HUES48 (cell line): ENCODE measurements at regions not wholly inside any gene's neighbourhood (a gene's known extent, or its start where the extent isn't known, plus 50 kb on each side); places are given as distances from the start of the nearest gene placed in this dataset.

Experiments used
- H3K27ac ChIP-seq: one replicate; pipeline ENCODE4 v1.7.0; 2013; ENCODE audit warnings: low read depth, low read length, inconsistent platforms
- H3K27me3 ChIP-seq: 2 replicates; pipeline ENCODE4 v1.6.1; 2013; ENCODE audit warnings: mild to moderate bottlenecking, low read length; ENCODE audit not compliant: control insufficient read depth, insufficient read depth
- H3K36me3 ChIP-seq: 2 replicates; pipeline ENCODE4 v1.6.1; 2013; ENCODE audit warnings: low read length; ENCODE audit not compliant: control insufficient read depth, insufficient read depth
- H3K4me1 ChIP-seq: 2 replicates; pipeline ENCODE4 v1.6.1; 2013; ENCODE audit warnings: mild to moderate bottlenecking, low read length; ENCODE audit not compliant: control insufficient read depth, insufficient read depth
- H3K4me3 ChIP-seq: 2 replicates; pipeline ENCODE4 v1.5.1; 2013; ENCODE audit warnings: mild to moderate bottlenecking, low read depth, low read length
- H3K9ac ChIP-seq: 2 replicates; pipeline ENCODE4 v1.6.1; 2013; ENCODE audit warnings: mild to moderate bottlenecking, low read depth, low read length, moderate library complexity
- H3K9me3 ChIP-seq: 2 replicates; pipeline ENCODE4 v1.6.1; 2013; ENCODE audit warnings: low read length; ENCODE audit not compliant: control insufficient read depth, insufficient read depth

- Histone ChIP-seq H3K4me3 (no peak overlapping the region), H3K9me3 (no peaks in the 10 kb centered on the region), H3K27me3 (no peaks in the 10 kb centered on the region), H3K4me1 (no peaks in the 10 kb centered on the region), H3K27ac (no peak overlapping the region), H3K9ac (no peak overlapping the region), H3K36me3 (no peaks in the 10 kb centered on the region)
Measured at GRCh38 chr18:40821596-40822243, 1133.3 kb upstream of the PIK3C3 start.

- Histone ChIP-seq H3K4me3 (no peak overlapping the region), H3K36me3 (no peaks in the 10 kb centered on the region)
Measured at GRCh38 chr18:40812981-40813515, 1142.0 kb upstream of the PIK3C3 start.

GRCh38 chr18:40810372-40810771 is 1144.7 kb upstream of the PIK3C3 start:
- Histone ChIP-seq H3K36me3 (no peaks in the 10 kb centered on the region), H3K9me3 (no peaks in the 10 kb centered on the region), H3K4me3 (no peak overlapping the region), H3K27ac (no peak overlapping the region), H3K4me1 (no peaks in the 10 kb centered on the region; the same call in 1 of the 2 replicates), H3K27me3 (no peaks in the 10 kb centered on the region), H3K9ac (no peak overlapping the region)

More at GRCh38 chr18:40812981-40813515, 1142.0 kb upstream of the PIK3C3 start:
- Histone ChIP-seq H3K27ac (no peak overlapping the region), H3K9me3 (no peaks in the 10 kb centered on the region), H3K9ac (no peak overlapping the region), H3K4me1 (no peaks in the 10 kb centered on the region), H3K27me3 (no peaks in the 10 kb centered on the region)

- H3K27me3 ChIP-seq = no peaks in the 10 kb centered on the region
- no peak overlapping the region for H3K4me3 ChIP-seq
- no peaks in the 10 kb centered on the region for H3K36me3 ChIP-seq
- H3K4me1 ChIP-seq = no peaks in the 10 kb centered on the region
- H3K9me3 ChIP-seq = no peaks in the 10 kb centered on the region
- H3K9ac ChIP-seq = no peak overlapping the region
- H3K27ac ChIP-seq = no peak overlapping the region
Measured at GRCh38 chr18:40789286-40789685, 1165.7 kb upstream of the PIK3C3 start.

GRCh38 chr18:40782453-40783130 is 1172.4 kb upstream of the PIK3C3 start:
- H3K27ac ChIP-seq = no peak overlapping the region
- no peaks in the 10 kb centered on the region for H3K4me1 ChIP-seq
- no peaks in the 10 kb centered on the region for H3K36me3 ChIP-seq
- no peaks in the 10 kb centered on the region for H3K27me3 ChIP-seq
- H3K9me3 ChIP-seq = no peaks in the 10 kb centered on the region
- H3K4me3 ChIP-seq = no peak overlapping the region
- no peak overlapping the region for H3K9ac ChIP-seq

- Histone ChIP-seq H3K36me3 (no peaks in the 10 kb centered on the region), H3K4me3 (no peak overlapping the region), H3K4me1 (no peaks in the 10 kb centered on the region), H3K9ac (no peak overlapping the region), H3K9me3 (no peaks in the 10 kb centered on the region), H3K27ac (no peak overlapping the region), H3K27me3 (no peaks in the 10 kb centered on the region)
Measured at GRCh38 chr18:40769786-40770185, 1185.2 kb upstream of the PIK3C3 start.

GRCh38 chr18:40760251-40760650 is 1194.8 kb upstream of the PIK3C3 start:
- Histone ChIP-seq H3K36me3 (no peaks in the 10 kb centered on the region), H3K27ac (no peak overlapping the region), H3K9me3 (no peaks in the 10 kb centered on the region), H3K27me3 (no peaks in the 10 kb centered on the region), H3K4me1 (no peaks in the 10 kb centered on the region), H3K9ac (no peak overlapping the region), H3K4me3 (no peak overlapping the region)

- Histone ChIP-seq H3K27me3 (no peaks in the 10 kb centered on the region), H3K4me1 (no peaks in the 10 kb centered on the region), H3K9ac (no peak overlapping the region), H3K9me3 (no peaks in the 10 kb centered on the region), H3K4me3 (no peak overlapping the region), H3K36me3 (no peaks in the 10 kb centered on the region), H3K27ac (no peak overlapping the region)
Measured at GRCh38 chr18:40754477-40754876, 1200.6 kb upstream of the PIK3C3 start.

GRCh38 chr18:40752316-40752715 is 1202.7 kb upstream of the PIK3C3 start:
- no peak overlapping the region for H3K4me3 ChIP-seq
- H3K27me3 ChIP-seq = no peaks in the 10 kb centered on the region
- H3K36me3 ChIP-seq = no peaks in the 10 kb centered on the region
- no peak overlapping the region for H3K9ac ChIP-seq
- H3K9me3 ChIP-seq = no peaks in the 10 kb centered on the region
- no peaks in the 10 kb centered on the region for H3K4me1 ChIP-seq
- H3K27ac ChIP-seq = no peak overlapping the region

- Histone ChIP-seq H3K4me3 (no peak overlapping the region), H3K27ac (no peak overlapping the region), H3K27me3 (no peaks in the 10 kb centered on the region), H3K36me3 (no peaks in the 10 kb centered on the region), H3K9ac (no peak overlapping the region), H3K9me3 (no peaks in the 10 kb centered on the region), H3K4me1 (no peaks in the 10 kb centered on the region)
Measured at GRCh38 chr18:40751186-40751585, 1203.8 kb upstream of the PIK3C3 start.

- Histone ChIP-seq H3K4me1 (peaks cover 8% of the 10 kb centered on the region), H3K27ac (no peak overlapping the region), H3K9ac (no peak overlapping the region), H3K9me3 (no peaks in the 10 kb centered on the region), H3K36me3 (no peaks in the 10 kb centered on the region), H3K4me3 (no peak overlapping the region), H3K27me3 (no peaks in the 10 kb centered on the region)
Measured at GRCh38 chr18:40739029-40739428, 1216.0 kb upstream of the PIK3C3 start.
